ENCODE measurements at regions not wholly inside any gene's neighbourhood (a gene's known extent, or its start where the extent isn't known, plus 50 kb on each side); places are given as distances from the start of the nearest gene placed in this dataset.

DNA sequence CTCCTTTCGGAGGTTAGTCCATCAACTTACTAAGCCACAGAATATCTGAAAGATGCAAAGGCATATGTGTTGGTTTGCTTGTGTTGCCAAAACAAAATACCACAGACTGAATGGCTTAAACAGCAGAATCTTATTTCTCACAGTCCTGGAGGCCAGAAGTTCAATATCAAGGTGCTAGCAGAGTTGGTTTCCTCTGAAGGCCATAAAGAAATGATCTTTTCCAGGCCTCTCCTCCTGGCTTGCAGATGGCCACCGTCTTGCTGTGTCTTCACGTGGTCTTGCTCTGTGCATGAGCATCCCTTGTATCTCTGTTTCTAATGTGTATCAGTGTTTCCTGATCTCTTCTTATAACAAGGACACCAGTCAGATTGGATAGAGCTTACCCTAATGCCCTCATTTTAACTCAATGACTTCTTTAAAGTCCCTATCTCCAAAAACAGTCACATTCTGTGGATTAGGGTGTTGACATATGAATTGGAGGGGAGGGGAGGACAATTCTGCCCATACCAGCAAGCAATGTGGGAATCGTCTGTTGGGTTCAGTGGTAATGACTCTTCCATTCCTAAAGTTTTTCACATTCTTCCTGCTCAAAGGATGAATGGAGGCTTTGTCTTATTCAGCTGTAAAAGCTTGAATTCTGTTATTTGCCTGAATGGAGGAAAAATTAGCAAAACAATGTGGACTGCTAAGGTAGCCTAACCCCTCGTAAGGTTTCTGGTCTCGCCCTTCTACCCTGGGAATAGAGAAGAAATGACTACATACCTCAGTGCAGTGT lies 715.7 kb downstream of the DIAPH3 start:
- no peak overlapping the region for H3K4me3 ChIP-seq
- TF ChIP-seq POLR2A (IDR thresholded peaks at IDR 0.05): no peak
- no peak overlapping the region for H3K27ac ChIP-seq
- no peaks in the 10 kb centered on the region for H3K36me3 ChIP-seq
- intact Hi-C loops (cut with DNase I; ENCODE audit: low total_unique reads): no loop called here
- no peaks in the 10 kb centered on the region for H3K4me1 ChIP-seq
- H3K9me3 ChIP-seq: no peaks in the 10 kb centered on the region
- H3K27me3 ChIP-seq: no peaks in the 10 kb centered on the region
- no peak for DNase-seq

DNA sequence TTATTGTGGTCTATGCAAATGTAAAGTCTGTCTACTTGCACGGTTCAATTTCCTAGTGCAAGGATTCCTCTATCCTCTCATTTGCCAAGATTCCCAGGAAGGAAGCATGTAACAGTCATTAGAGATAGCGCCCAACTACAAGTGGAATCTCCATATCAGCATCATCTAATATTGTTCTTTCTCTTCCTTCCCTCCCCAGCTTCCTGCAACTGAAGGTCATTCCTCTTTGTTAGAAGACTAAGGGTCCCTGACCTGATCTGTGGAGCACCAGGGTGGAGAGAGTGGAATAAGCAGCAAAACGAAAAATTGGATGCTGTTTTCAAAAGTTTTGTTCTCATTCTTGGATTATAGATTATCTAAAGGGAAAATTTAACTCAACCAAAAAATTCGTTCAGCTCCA lies 714.0 kb downstream of the DIAPH3 start:
- intact Hi-C loops (cut with DNase I; ENCODE audit: low total_unique reads): no loop called here

DNA sequence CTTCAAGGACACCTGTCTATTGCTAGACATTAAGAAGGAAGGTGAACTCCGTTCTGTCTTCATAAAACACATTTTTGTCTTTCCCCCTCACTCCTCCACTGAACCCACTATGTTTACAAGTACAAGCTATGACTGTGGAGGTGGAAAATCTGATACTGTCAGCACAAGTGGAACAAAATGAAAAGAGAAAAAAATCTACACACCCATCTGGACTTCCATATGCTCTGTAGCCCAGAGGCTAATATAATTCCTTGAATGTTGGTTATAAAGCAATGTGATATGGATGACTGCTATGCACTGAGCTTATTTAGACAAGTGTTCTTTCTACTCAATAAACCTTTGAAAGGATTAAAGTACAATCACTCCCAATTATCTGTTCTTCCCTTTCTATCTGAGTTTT lies 713.5 kb downstream of the DIAPH3 start:
- Histone ChIP-seq H3K4me3 (no peak overlapping the region), H3K9me3 (no peaks in the 10 kb centered on the region), H3K27me3 (no peaks in the 10 kb centered on the region), H3K4me1 (no peaks in the 10 kb centered on the region), H3K27ac (no peak overlapping the region), H3K36me3 (no peaks in the 10 kb centered on the region)
- intact Hi-C loops (cut with DNase I; ENCODE audit: low total_unique reads): no loop called here
- TF ChIP-seq, protein P1, sequence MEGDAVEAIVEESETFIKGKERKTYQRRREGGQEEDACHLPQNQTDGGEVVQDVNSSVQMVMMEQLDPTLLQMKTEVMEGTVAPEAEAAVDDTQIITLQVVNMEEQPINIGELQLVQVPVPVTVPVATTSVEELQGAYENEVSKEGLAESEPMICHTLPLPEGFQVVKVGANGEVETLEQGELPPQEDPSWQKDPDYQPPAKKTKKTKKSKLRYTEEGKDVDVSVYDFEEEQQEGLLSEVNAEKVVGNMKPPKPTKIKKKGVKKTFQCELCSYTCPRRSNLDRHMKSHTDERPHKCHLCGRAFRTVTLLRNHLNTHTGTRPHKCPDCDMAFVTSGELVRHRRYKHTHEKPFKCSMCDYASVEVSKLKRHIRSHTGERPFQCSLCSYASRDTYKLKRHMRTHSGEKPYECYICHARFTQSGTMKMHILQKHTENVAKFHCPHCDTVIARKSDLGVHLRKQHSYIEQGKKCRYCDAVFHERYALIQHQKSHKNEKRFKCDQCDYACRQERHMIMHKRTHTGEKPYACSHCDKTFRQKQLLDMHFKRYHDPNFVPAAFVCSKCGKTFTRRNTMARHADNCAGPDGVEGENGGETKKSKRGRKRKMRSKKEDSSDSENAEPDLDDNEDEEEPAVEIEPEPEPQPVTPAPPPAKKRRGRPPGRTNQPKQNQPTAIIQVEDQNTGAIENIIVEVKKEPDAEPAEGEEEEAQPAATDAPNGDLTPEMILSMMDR (IDR thresholded peaks at IDR 0.05): no peak
- no peak for TF ChIP-seq POLR2A (IDR thresholded peaks at IDR 0.05)
- DNase-seq: no peak

More for the DNA sequence above, 714.0 kb downstream of the DIAPH3 start:
- TF ChIP-seq POLR2A (IDR thresholded peaks at IDR 0.05): no peak
- TF ChIP-seq, protein P1 (IDR thresholded peaks at IDR 0.05): no peak
- Histone ChIP-seq H3K27me3 (no peaks in the 10 kb centered on the region), H3K4me1 (no peaks in the 10 kb centered on the region), H3K36me3 (no peaks in the 10 kb centered on the region), H3K4me3 (no peak overlapping the region), H3K27ac (no peak overlapping the region), H3K9me3 (no peaks in the 10 kb centered on the region)
- no peak for DNase-seq

DNA sequence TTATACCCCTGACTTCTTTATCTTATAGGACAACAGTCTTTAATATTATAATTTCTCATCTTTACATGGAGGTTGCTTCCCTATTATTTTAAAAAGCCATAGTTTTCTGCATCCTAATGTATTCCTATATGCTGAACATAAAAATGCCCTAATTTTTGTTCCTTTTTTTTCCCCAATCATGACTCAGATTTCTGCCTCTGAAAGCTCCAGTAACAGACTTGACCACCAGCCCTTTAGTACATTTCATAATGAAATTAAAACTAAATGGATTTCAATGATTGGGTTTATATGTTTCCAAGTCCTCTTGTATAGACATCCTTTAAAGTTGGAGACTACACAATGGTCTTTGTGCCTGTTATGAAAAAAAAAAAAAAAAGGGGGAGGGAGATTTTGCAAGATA lies 712.5 kb downstream of the DIAPH3 start:
- H3K4me1 ChIP-seq: no peaks in the 10 kb centered on the region
- intact Hi-C loops (cut with DNase I; ENCODE audit: low total_unique reads): no loop called here
- H3K27ac ChIP-seq: no peak overlapping the region
- no peak for DNase-seq
- no peaks in the 10 kb centered on the region for H3K9me3 ChIP-seq
- no peaks in the 10 kb centered on the region for H3K27me3 ChIP-seq
- H3K4me3 ChIP-seq: no peak overlapping the region
- no peaks in the 10 kb centered on the region for H3K36me3 ChIP-seq
- TF ChIP-seq, protein P1 (IDR thresholded peaks at IDR 0.05): no peak
- no peak for TF ChIP-seq POLR2A (IDR thresholded peaks at IDR 0.05)

DNA sequence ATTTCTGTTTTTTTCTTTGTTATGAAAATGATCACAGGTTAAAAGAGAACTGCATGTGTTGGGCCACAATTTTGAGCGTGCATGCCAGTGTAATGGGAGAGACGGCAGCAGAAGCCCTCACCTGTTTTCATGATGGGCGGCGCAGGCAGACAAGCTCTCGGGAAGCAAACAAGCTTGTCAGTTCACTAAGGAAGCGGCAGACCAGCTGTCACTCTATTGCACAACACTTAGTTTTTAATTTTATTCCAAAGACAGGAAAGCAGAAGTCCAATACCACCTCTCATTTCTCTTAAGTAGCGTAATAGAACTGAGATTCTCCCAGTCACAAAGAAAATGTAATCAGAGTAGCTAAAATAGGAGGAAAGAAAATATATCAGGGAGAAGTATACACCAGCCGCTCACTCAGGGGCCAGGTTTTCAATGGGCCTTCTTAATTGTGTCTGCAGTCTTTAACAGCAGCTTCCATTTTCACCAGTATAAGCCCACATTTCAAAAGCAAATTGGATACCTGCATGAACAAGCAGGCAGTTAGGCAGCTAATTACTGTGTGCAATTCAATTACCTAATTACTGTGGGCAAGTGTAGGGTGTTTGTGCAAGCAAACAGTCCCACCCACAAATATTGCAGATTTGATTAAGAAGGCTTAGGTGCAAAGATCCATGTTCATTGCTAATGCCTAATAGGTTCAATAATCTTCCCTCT lies 711.4 kb downstream of the DIAPH3 start:
- H3K36me3 ChIP-seq: no peaks in the 10 kb centered on the region
- H3K4me1 ChIP-seq: no peaks in the 10 kb centered on the region
- H3K4me3 ChIP-seq: no peak overlapping the region
- no peaks in the 10 kb centered on the region for H3K27me3 ChIP-seq
- H3K27ac ChIP-seq: no peak overlapping the region
- H3K9me3 ChIP-seq: no peaks in the 10 kb centered on the region
- TF ChIP-seq, protein P1 (IDR thresholded peaks at IDR 0.05): no peak
- no peak for TF ChIP-seq POLR2A (IDR thresholded peaks at IDR 0.05)
- intact Hi-C loops (cut with DNase I; ENCODE audit: low total_unique reads): no loop called here
- DNase-seq: no peak
